H54 (cell line): ENCODE measurements at regions not wholly inside any gene's neighbourhood (a gene's known extent, or its start where the extent isn't known, plus 50 kb on each side); places are given as distances from the start of the nearest gene placed in this dataset.
"Not testable (repeated sequence)": the region's sequence is repeated elsewhere in the genome, so short reads cannot be mapped to it uniquely, and the experiment has no call there.

ENCODE experiments used
- DNase-seq: peaks from one replicate; pipeline ENCODE4 v3.0.0; 2011; ENCODE audit warnings: low spot score, mixed read lengths; ENCODE audit not compliant: insufficient read length
- FAIRE-seq: peaks from 3 replicates; lab custom pipeline; 2011; peaks lifted over from hg19 to GRCh38; lab: Jason Lieb, UNC
- POLR2A ChIP-seq: IDR thresholded peaks from 2 replicates; pipeline ENCODE4 v1.6.1; 2011; ENCODE audit warnings: low read depth, mild to moderate bottlenecking, low read length

DNA sequence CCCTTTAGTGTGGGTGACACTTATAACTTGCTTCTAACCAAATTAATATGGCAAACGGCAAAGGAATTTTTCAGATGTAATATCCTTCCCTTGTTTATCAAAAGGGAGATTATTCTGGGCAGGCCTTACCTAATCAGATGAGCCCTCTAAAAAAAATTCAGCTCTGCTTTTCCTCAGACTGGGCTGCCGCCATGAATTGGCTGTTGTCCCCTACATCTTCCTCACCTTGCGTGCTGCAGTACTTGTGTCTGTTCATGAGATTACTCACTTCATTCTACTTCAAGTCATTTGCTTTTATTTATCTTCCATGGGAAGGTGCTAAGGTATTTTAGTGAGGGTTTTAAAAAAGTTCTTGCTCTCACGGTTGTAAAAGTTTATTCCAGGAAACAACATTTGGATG lies 705.5 kb downstream of the KCNT2 start:
- FAIRE-seq (no peak), DNase-seq (no peak)
- TF ChIP-seq POLR2A = no peak

DNA sequence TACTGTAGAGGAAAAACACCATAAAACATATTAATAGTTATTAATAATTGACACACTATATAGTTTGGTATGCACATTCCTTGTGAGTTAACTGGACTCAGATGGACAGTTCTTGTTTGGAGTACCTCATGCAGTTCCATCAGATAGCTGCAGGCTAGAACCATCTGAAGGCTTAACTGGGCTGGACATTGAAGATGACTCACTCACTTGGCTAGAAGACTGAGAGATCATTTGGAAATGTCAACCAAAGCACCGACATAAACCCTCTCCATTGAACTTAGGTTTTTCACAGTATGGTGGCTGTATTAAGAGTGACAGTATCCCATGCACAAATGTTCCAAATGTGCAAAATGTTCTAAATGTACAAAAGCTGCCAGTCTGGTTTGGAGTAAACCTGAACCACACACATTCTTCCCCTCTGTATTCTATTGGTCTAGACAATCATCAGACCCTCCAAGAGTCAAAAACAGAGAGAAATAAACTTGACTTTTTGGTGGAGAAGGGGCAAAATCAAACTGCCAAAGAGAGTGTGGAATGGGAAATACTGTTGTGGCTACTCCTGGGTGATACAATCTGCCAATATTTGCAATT lies 708.4 kb downstream of the KCNT2 start:
- TF ChIP-seq POLR2A = no peak
- DNase-seq = no peak
- FAIRE-seq = peak; percentile 67

DNA sequence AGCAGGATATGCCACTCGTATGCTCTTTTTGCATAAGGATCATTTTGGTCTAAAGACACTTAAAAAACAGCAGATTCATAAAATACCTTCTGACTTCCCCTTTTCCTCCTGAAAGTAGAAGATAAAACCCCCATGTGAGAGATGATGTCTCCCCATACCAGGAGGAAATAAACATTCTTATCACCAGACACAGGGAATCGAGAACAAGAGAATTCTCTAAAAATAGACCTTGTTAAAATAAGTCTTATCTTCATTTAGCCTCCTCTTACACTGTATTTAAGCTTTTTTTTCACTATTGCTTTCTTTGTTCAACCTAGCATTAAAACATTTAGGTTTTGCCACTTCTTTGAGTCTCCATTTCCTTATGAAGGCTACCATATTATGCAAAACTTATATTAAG lies 709.3 kb downstream of the KCNT2 start:
- no peak for FAIRE-seq
- DNase-seq = no peak

DNA sequence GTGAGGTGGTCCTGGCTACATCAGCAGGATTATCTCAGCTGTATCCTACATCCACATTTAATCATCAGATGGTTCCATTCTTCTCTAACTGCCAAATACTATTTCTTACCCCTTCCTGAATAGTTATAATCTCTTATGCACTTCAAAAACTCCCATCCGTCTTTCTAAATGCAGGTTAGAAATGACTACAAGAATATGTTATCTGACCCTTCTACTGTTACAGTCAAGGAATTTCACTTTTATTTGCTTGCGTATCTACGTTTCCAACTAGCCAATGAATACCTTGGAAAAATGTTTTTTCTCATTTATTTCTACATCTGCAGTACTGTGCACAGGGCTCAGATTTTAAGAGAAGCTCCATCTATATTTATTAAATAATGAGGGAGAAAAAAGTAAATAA lies 709.9 kb downstream of the KCNT2 start:
- FAIRE-seq = no peak
- no peak for DNase-seq
- no peak for TF ChIP-seq POLR2A

More for the DNA sequence above, 709.3 kb downstream of the KCNT2 start:
- TF ChIP-seq POLR2A = no peak

DNA sequence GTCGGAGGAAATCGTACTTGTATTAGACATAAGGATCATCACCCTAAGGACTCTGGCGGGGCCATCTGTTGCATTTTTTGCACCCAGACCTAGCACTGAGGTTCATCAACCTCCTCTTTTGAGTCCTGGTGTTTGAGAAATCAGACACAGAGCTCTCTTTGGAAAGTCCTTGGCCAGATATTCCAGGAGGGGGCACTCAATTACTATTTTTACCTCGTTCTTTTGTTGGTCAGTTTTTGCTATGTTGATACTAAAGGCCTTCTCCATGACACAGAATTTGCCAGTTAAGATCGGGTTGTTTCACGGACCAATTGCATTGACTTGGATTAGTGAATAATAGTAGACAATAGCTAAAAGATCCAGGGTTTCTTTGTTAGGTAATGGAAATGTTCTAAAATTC lies 711.2 kb downstream of the KCNT2 start:
- TF ChIP-seq POLR2A = no peak
- no peak for FAIRE-seq
- DNase-seq = no peak

DNA sequence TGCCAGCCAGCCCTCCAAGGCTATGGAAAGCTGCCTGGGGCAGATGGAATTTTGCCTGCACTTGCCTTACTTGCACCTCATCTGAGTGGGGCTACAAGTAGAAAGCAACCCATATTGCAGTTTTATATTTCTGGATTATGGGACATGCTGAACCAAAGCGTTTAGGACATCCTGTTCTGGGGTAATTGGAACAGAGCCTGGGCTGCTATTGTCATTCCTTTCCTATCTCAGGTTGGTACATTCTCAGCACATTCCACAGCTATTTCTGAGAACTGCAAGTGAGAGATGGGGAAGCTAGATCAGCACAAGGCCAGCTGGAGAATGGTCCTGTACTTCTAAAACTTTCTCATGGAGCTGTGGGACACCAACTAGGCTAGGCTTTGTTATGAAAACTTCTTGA lies 713.8 kb downstream of the KCNT2 start:
- TF ChIP-seq POLR2A = no peak
- DNase-seq (no peak), FAIRE-seq (no peak)

DNA sequence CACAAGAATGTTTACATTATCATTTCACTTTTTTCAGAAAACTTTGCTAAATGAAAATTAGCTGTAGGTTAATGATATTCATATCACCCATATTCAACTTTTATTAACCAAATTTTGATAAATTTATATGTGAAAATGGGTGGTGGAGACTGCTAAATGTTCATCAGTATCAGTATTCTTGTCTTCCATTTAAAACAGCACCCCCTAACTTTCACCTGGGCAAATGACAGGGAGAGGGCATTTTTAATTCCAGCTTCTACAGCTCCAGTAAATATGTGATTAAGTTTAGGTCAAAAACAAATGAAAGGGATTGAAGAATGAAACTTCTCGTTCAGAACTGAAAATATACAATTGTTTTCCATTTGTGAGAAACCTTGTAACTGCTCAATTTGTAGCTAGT lies 722.2 kb downstream of the KCNT2 start:
- no peak for FAIRE-seq
- TF ChIP-seq POLR2A = no peak
- DNase-seq = no peak

DNA sequence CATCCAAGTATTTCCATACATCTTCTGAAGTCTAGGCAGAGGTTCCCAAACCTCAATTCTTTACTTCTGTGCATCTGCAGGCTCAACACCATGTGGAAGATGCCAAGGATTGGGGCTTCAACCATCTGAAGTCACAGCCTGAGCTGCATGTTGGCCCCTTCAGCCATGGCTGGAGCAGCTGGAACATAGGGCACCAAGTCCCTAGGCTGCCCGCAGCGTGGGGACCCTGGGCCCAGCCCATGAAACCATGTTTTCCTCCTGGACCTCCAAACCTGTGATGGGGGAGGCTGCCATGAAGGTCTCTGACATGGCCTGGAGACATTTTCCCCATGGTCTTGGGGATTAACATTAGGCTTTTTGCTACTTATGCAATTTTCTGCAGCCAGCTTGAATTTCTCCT lies 729.8 kb downstream of the KCNT2 start:
- DNase-seq = no peak
- TF ChIP-seq POLR2A = no peak
- FAIRE-seq = no peak

DNA sequence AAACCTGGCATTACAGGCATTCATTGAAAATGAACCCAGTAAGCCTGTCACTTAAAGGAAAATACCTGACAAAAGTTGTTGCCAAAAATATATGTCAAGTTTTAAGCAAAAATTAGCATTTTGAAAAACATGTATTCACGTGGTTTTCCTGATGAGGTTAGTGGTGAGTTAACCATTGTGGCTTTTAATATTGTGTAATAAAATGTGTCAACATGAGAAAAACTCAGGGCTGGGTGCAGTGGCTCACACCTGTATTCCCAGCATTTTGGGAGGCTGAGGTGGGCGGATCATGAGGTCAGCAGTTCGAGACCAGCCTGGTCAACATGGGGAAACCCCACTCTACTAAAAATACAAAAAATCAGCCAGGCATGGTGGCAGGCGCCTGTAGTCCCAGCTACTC lies 731.4 kb downstream of the KCNT2 start:
- FAIRE-seq (no peak), DNase-seq (no peak)
- TF ChIP-seq POLR2A = no peak

DNA sequence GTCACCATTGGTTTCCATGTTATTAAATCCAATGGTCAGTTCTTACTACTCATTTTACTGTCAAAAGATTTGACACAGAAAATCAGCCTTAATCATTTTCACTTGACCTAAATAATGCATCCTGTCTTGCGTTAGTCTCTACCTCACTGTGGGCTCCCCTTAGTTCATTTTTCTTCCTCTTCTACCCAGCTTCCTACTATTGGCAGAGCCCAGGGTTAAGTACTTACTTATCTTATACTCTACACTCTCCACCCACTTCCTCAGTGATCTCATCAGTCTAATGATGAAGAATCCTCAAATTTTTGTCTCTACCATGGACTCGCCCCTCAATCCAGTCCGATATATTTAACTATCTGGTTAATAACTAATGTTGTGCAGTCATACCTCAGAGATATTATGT lies 735.9 kb downstream of the KCNT2 start:
- DNase-seq = no peak
- no peak for FAIRE-seq
- no peak for TF ChIP-seq POLR2A

DNA sequence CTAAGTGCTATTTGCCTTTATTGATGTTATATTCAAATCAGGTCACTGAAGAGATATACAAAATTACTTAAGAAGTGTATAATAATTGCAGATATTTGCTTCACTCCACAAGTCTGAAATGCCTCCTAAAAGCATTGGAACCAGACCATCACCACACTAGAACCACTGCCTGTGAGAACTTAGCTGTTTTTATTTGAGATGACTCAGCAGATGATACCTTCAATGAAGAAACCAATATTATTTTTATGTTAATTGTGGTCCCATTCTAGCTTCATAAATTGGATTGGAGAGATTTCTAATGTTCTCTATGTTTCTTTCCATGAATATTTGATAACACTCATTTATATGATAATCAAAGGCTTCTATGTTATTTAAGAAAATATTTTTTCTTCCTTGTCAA lies 740.6 kb downstream of the KCNT2 start:
- FAIRE-seq (no peak), DNase-seq (no peak)
- TF ChIP-seq POLR2A = no peak

DNA sequence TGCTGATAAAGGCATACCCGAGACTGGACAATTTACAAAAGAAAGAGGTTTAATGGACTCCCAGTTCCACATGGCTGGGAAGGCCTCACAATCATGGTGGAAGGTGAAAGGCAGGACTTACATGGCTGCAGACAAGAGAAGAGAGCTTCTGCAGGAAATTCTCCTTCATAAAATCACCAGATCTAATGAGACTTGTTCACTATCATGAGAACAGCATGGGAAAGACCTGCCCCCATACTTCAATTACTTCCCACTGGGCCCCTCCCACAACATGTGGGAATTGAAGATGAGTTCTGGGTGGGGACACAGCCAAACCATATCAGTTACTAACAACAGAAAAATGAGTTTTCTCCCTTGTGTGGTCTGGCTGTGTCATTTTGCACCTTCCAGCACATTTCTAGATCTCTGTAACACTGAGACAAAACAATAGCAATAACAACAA lies 741.4 kb downstream of the KCNT2 start:
- FAIRE-seq (no peak), DNase-seq (no peak)
- TF ChIP-seq POLR2A = no peak

DNA sequence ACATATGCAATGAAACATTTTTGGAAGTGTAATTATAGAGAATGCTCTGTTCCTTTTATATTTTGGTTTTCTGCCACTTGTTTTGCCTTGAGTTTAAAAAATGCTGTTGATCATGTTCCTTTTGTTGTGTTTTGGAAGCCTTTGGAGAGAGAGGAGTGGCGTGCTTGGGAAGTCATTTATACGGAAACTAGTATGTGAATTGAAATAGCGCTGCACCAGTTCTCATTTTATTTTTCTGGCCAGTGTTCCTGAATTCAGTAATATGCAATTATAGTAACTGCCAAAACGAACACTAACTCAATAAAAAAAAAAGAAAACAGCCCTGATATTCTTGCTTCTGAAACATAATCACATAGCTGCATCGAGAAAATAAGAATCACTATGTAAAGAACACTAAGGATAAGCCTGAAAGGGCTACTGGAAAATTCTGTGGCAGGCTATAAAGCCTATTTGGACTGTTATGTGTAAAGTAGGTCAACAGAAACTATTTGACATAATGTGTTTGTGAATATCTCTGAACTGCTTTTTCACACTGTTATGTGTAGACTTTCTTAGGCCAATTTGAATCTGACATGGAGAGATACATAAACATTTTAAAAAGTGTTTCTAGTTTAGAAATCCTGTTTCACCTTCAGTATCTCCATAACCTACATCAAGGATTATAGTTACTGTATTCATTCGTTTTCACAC lies 742.0 kb downstream of the KCNT2 start:
- FAIRE-seq = no peak
- no peak for DNase-seq
- no peak for TF ChIP-seq POLR2A

DNA sequence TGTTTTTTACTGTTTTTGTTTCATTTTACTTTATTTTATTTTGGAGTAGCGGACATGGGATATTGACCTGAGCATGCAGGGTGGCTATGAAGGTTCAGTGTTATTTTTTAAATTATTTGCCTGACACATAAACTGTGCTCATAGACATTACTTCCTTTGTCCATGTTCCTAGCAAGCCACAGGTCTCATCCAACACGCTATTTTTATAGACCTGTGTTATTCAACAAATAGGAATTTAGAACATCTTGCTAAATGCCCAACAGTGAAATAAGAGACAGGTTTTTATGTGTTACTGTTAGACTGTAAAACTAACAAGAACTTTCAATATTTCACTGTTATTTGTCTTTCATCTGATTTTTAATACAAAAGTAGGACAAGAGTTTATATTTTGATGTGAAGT lies 756.4 kb downstream of the KCNT2 start:
- no peak for TF ChIP-seq POLR2A
- FAIRE-seq = no peak
- no peak for DNase-seq

DNA sequence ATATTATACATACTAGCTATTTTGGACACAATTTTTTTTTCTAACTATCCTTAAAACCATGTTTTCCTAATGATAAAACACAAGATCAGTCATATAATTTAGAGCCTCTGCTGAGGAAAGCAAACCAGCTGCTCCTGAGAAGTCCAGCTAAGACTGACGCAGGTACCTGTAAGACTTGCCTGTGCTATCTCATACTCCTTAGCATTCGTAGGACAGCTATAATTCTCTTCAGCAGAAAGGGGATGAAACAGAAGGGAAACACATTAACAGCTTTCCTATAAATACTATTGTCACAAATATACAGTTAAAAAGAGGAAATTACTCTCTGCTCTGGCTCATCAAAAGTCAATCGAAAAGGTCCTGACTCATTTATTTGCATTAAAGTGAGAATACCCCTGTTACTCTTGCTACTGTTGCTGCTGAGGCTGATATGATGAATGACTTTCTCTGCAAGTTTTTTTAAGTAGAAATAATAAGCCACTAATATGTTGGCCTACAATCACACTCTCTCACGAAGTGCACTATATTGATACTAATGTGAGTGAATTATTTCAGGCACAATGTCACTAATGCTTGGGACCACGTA lies 757.1 kb downstream of the KCNT2 start:
- no peak for TF ChIP-seq POLR2A
- FAIRE-seq (no peak), DNase-seq (no peak)

DNA sequence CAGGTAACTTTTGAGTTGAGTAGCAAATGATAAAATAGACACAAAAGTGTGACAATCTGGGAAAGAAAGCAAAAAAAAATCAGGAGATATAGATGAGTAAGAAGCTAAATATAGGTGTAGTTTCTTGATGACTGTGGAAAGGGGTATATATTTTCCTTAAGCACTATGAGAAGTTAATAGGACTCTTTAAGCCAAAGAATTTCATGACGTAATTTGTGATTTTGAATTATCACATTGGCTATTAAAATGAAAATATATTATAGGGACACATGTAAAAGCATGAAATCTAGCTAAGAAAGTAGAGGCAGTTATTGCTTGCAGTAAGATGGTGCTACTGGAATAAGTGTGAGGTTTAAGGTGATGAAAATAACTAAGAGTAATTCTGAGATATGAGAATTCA lies 759.1 kb downstream of the KCNT2 start:
- DNase-seq = no peak
- no peak for FAIRE-seq
- no peak for TF ChIP-seq POLR2A

DNA sequence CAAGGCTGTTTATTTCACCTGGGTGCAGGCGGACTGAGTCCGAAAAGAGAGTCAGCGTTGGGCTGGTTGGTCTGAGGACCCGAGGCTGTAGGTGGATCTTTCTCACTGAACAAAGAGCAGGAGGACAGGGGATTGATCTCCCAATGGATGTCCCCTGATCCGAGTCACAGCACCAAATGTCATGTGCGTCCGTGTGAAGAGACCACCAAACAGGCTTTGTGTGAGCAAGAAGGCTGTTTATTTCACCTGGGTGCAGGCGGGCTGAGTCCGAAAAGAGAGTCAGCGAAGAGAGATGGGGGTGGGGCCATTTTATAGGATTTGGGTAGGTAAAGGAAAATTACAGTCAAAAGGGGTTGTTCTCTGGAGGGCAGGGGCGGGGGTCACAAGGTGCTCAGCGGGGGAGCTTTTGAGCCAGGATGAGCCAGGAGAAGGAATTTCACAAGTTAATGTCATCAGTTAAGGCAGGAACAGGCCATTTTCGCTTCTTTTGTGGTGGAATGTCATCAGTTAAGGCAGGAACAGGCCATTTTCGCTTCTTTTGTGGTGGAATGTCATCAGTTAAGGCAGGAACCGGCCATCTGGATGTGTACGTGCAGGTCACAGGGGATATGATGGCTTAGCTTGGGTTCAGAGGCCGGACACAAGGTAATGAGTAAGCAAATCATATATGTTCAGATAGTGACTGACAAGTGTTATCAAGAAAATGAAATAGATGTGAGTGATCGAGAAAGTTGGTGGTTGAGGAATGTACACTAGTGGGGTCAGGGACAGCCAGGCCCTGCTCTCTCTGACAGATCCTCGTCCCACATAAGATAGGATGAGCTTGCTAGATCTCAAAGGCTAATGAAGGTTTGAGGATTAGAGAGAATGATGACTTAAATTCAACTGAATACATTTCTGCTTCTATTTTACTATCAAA lies 760.0 kb downstream of the KCNT2 start:
- FAIRE-seq, DNase-seq: not testable (repeated sequence)
